Activated CD4-positive, alpha-beta T cell treated with anti-CD3 and anti-CD28 coated beads, Interleukin-2, Interleukin-6, amounts not matched to agents 100 ng/mL and 50 ng/mL, durations not matched to agents 16 hours and 8 hours (primary cell): ENCODE measurements at regions not wholly inside any gene's neighbourhood (a gene's known extent, or its start where the extent isn't known, plus 50 kb on each side); places are given as distances from the start of the nearest gene placed in this dataset.
"Not testable (repeated sequence)": the region's sequence is repeated elsewhere in the genome, so short reads cannot be mapped to it uniquely, and the experiment has no call there.

Source experiments
- DNase-seq: peaks from one replicate; pipeline ENCODE4 v3.0.0-alpha.2; 2020

DNA sequence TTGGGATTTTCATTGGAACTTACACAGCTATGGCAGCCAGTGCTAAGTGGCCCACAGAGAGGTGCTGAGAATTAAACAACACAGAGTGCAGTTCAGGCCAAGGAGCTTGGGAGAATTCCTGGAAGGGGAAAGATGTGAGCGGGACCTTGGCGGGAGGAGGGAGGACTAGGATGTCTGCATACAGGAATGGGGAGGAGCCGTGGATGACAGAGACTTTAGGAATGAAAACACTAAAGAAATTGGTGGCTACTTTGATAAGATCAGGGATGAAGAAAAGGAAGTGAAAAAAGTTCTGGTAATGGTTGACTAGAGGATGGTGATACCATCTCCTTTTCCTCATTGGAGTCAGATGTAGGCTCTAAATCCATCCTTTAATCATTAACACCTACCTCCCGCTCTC lies 234.2 kb upstream of the FZD8 start:
- no peak for DNase-seq

GRCh38 chr10:35875016-35875676 lies 233.1 kb upstream of the FZD8 start:
- DNase-seq = no peak

DNA sequence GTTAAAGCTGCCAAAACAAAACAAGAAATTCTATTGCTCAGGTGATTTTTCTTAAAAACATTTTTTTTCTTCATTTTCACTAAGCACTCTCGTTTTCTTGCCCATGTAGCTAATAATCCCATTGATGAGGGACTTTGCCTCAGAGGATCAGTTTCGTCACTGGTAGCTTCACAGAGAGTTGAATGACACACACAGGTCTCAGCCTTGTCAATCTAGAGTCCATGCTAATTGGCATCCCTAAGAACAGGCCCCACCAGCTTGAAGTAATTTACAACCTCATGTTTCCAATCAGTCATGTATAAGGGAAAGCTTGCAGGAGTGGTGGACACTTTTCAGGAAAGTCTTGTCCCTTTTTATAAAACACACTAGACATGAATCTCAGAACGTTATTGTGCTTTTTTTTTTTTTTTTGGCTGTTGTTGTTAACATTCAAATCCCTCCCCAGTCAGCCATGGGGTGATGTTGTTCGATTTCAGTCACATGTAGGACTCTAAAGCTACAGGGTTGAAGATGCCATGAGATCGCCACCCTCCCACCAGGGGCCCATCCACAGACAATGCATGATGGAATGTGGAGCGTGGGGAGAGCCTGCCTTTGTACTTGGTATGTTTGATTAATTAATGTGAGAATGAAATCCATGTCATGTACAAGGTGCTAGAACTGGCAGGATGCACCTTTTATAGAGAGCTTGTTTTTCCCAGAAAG lies 232.4 kb upstream of the FZD8 start:
- no peak for DNase-seq

- DNase-seq = no peak
Observed at GRCh38 chr10:35872671-35873070, 230.6 kb upstream of the FZD8 start.

GRCh38 chr10:35870665-35871310 lies 228.7 kb upstream of the FZD8 start:
- no peak for DNase-seq

- not testable (repeated sequence) for DNase-seq
Observed at GRCh38 chr10:35858676-35859283, 216.7 kb upstream of the FZD8 start.

DNA sequence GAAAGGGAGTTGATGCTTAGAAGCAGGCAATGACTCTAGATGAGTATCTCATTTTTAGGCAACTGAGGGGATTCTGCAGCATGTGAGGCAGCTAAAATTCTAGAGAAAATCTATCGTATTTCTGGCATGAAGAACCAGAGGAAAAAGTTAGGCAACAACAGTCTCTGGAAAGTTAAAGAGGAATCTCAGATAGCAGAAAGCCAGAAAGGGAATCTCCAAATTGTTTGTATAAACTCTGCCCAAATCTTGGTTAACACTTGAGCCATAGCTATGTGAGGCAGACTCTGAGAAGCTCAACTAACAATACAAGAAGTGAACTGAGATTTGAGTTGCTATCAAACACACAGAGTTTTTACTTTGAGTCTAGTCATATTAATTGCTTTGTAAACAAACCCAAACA lies 215.8 kb upstream of the FZD8 start:
- DNase-seq = no peak

GRCh38 chr10:35855155-35855947 lies 213.3 kb upstream of the FZD8 start:
- no peak for DNase-seq

- DNase-seq = no peak
Observed at GRCh38 chr10:35854661-35855060, 212.6 kb upstream of the FZD8 start.

GRCh38 chr10:35852721-35853120 lies 210.6 kb upstream of the FZD8 start:
- DNase-seq = no peak

DNA sequence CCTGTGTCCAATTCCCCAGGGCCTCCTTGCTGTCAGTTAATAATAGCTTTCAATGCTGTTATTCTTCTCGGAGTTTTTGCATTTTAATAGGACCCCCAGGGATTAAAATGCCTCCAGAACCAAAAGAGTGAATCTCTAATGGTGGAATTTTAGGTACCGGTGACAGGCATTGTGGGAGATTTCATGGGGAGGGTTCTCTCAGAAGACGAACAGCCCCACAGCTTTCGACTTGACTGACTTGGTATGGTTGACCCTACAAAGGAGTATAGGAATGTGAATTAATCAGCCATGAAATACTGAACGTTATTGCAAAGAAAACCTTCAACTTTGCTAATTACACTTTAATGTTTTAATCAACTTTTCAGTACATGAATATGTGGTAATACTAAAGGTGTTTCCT lies 206.3 kb upstream of the FZD8 start:
- no peak for DNase-seq

GRCh38 chr10:35844686-35845085 lies 202.6 kb upstream of the FZD8 start:
- no peak for DNase-seq

DNA sequence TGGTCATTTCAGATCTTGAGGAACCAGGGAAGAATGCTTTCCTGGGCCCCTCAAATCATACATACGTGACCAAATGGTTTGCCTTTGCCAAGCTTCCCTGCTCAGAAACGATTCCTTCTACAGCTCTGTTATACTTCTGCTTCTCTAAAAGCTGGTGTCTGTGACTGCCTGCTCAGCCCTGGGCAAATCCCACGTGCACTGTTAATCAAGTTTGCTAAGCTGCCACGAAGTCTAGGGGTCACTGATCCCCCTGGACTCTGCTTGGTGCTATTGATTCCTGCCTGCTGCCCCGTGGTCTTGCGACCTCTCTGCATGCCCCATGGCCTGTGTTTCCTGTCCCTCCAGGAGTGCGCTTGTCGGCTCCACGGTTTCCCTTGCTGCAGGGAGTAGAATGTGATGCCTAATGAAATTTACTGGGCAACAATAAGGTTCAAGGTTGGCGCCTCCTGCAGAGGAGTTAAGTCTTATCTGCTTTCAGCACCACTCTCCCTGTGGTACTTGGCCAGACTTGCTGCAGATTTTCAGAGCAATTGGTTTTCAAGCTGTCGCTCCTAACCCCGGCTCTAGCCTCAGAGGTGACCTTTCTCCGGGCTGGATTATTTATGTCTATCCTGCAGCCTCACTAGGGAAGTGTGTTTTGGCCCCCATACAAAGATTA lies 201.6 kb upstream of the FZD8 start:
- DNase-seq = no peak

- DNase-seq = no peak
Observed at GRCh38 chr10:35838054-35838453, 196.0 kb upstream of the FZD8 start.

GRCh38 chr10:35835545-35835944 lies 193.4 kb upstream of the FZD8 start:
- DNase-seq = no peak

DNA sequence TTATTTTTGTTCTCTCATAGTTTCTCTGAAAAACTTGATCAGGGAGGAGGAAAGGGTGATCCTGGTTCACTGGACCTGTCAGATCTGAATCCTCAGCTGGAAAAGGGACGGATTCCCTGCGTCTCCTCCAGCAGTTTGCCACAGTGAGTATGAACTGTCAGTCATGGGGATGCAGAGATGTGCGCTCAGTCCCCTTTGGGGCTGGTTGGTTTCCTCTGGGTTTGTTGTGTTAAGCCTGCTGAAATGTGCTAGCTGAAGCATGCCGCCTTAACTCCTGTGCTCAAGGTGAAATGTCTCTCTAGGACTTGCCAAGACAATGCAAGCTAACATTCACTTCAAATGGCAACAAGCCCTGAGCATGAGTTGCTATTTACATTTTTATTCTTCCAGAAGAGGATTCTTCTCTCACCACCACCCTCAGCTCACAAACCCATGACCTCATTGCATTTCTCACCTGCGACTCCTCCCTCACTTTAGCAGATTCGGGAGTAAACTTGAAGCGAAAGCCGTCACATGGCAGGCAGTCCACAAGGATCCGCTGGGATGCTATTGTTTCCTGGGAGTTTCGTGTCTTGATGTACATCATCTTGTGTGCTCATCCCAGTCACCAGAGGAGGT lies 192.9 kb upstream of the FZD8 start:
- no peak for DNase-seq

DNA sequence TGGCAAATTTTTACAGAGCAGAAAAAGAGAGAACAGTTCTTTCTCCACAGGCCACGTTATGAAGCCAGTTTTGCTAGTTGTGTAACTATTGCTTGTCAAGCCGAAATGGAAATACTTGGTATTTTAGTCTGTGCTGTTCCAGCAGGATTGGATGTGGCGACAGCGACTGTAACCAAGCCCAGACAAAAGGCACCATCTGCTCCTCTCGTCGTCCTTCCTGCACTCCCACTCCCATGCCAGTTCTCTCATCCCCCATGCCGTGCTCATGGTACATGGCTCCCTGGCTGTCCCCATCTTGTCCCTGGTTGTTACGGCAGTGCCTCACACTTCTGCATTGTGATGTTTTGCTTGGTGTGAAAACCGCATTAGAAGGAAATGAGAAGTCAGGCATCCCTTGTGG lies 185.7 kb upstream of the FZD8 start:
- no peak for DNase-seq

- DNase-seq = no peak
Observed at GRCh38 chr10:35824704-35825103, 182.6 kb upstream of the FZD8 start.

DNA sequence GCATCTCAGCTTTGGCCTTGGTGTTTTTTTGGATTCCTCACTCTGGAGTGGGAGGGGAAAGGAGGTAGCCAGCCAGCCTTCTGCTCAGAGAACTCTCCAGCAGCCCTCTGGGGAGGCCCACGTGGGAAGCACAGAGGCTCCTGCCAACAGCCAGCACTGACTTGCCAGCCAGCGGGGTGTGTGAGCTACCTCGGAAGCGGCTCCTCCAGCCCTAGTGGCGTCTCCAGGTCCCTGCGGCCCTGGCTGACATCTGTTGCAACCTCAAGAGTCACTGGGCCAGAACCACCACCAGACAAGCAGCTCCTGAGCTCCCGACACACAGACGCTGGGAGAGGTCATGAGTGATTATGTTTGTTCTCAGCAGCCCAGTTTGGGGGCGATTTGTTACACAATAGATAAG lies 180.2 kb upstream of the FZD8 start:
- no peak for DNase-seq

- no peak for DNase-seq
Observed at GRCh38 chr10:35821339-35821911, 179.3 kb upstream of the FZD8 start.

DNA sequence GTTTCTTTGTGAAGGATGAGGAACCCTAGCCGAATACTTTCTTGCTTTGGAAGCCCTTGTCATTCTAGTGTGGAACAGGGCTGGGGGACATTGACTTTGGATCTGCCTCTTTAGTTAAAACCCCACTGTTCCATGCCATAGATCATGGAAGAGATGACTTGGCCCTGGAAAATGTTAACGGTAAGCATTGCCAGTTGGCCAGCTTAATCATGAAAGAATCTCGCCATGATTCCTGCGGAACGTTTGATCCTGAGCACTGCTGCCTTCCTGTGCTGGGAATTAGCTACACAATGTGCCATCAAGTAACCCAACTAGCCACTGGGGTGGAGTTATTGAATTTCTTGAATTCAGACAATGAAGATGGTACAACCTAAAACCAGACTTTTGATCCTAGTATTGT lies 177.6 kb upstream of the FZD8 start:
- no peak for DNase-seq

DNA sequence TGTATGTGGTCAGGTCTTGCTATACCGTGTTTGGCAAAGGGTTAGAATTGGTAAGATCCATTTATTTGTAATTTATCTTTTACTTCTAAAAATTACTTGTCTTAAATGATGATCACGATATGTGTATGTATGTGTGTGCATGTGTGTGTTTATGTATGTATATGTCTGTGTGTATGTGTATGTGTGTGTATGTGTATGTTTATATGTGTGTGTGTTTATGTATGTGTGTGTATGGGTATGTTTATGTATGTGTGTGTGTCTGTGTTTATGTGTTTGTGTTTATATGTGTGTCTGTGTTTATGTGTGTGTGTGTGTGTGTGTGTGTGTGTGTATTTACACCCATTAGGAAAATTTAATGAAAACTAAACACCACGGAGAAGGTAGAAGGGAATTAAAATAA lies 176.9 kb upstream of the FZD8 start:
- DNase-seq = no peak
